HG02678 (cell line): ENCODE measurements at regions not wholly inside any gene's neighbourhood (a gene's known extent, or its start where the extent isn't known, plus 50 kb on each side); places are given as distances from the start of the nearest gene placed in this dataset.

Source experiments
- ATAC-seq: cut with Tn5 transposase; IDR thresholded peaks from one replicate; pipeline ENCODE4 v1.9.1; 2021; ENCODE audit warnings: mild to moderate bottlenecking, moderate library complexity; ENCODE audit not compliant: unreplicated experiment

DNA sequence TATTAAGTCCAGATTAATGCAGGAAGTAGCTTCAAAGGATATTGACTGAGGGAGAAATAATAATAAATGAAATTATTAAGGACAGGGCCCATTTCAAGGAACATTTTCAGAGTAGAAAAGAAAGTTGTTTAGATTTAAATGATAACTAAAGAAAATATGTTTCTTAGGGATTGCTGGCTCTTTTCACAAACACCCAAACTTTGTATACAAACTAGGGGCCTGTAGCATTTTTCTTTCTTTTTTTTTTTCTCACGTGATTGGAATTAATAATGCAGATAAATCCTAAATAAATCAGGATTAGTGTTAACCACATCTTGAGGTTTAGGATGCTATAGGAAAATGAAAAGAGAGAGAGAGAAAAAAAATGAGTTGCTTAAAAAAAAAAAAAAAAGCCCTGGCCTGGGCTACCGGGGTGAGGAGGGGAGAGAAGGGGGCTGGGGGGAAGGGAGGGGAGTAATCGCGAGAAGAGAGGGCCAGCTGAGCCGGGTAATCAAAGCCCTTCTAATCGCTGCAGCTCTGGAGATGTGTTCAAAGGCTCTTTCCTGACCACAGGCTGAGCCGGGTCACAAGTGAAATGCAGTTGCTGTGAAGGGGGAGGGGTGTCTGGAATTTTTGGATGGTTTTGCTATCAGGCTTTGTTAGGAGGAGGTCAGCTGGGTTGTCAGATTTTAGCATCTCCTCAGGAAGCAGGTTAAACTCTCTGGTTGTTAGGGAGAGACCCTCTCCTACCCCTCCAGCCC is 104.6 kb upstream of the ZFHX3 start:
- no peak for ATAC-seq

DNA sequence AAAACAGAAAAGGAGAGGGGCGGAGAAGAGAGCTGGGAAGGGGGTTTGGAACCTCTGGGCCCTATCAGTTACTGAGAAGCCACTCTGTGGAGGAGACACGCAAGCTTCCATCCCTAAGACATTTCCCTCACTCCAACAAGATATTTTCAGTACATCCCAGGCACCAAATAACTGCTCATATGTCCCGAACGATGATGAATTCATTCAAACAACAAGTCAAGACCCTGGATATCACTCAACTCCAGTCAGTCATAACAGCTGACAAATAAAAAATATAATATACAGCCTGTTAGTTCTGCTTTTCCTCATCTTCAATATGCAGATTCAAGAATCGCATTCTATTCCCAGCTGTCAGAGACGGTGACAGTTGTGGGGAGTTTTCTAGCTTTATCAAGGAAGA is 104.0 kb upstream of the ZFHX3 start:
- no peak for ATAC-seq

DNA sequence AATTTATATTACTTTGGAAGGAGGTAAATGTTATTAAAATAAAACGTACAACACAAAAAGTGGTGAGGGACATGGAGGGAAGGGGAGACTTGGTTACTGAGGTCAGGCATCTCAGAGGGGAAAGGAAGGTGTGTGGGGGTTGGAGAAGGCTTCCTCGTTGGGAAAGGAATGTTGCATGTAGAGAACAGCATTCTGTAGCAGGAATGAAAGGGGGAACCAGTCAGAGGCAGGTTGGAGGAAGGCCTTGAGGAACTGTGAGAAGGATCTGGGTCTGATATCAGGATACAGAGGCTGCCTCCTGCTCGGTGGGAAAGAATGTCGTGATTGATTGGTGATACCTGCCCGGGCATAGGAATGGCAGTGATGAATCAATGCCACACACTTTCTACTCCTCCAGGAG is 103.3 kb upstream of the ZFHX3 start:
- ATAC-seq = no peak

DNA sequence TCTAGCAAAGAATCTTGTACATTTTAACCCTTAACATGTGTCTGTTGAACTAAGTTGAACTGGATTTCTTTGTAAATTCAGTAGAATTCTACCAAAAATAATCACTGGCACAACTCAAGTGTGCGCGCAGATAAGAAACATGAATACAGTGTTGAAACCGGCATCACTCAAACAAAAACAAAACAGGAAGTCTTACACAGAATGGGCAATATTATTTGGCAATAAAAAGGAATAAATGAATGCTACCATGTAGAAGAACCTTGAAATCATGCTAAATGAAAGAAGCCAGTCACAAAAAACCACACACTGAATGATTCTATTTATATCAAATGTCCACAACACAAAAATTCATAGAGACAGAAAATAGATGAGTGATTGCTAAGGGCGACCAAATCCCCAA is 102.9 kb upstream of the ZFHX3 start:
- ATAC-seq = no peak

DNA sequence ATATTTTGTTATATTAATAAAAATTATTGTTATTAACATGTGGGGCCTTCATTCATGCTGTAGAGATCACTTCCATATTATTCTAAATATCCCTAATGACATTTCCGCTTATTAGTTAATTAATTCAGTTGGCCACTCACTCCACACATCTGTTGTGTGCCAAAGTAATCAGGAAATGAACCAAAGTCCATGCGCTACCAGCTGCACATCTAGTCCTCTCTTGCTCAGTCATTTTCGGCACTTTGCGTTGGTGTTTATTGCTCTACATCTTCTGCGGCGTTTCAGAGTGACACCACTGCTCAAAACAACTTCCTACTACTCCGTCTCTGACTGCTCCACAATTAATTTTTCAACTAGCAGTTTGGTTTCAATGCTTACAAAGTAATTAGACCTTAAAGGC is 101.4 kb upstream of the ZFHX3 start:
- no peak for ATAC-seq

DNA sequence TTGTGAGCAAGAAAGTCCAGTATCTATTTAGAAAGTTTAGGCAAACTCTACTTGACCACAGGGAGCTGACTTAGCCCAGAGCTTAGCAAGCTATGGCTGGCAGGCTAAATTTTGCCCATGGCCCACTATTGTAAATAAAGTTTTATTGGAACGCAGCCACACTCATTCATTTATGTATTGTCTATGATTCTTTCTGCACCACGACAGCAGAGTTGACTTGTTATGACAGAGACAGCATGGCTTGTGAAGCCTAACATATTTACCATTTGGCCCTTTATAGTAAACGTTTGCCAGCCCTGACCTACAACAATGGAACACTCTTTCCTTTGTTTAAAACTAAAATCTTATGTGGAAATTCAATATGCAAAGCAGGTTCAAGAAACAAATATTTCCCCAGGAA is 100.0 kb upstream of the ZFHX3 start:
- ATAC-seq = no peak

DNA sequence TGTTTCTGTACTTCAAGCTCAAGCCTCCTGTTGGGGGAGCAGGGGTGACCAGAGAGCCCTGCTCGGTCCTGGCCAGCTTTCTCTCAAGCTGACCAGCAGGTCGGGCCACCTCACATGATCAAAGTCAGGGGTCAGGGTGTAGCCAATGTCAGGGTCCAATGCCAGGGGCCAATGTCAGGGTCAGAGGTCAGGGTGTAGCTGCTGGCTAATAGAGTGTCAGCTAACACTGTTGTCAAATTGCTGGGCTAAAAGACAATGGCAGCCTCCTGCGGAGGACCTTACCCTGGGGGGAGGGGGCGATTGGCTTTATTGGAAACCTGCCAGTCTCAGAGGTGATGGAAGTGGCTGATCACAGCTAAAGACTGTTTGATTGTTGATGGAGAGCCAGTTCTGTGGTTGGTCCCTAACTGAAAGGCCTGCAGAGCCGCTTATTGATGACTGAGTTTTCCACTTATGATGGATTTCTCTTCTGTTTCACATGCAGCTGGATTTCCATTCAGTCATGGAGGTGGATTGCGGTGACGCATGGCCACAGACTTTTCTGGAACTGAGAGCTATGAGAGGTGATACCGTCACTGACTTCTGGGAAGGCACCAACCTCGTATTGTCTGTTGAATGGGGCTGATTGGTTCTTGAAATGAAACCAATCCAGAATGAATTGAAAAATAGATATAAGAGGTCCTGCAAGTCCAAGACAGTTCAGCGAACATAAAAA is 97.4 kb upstream of the ZFHX3 start:
- no peak for ATAC-seq

DNA sequence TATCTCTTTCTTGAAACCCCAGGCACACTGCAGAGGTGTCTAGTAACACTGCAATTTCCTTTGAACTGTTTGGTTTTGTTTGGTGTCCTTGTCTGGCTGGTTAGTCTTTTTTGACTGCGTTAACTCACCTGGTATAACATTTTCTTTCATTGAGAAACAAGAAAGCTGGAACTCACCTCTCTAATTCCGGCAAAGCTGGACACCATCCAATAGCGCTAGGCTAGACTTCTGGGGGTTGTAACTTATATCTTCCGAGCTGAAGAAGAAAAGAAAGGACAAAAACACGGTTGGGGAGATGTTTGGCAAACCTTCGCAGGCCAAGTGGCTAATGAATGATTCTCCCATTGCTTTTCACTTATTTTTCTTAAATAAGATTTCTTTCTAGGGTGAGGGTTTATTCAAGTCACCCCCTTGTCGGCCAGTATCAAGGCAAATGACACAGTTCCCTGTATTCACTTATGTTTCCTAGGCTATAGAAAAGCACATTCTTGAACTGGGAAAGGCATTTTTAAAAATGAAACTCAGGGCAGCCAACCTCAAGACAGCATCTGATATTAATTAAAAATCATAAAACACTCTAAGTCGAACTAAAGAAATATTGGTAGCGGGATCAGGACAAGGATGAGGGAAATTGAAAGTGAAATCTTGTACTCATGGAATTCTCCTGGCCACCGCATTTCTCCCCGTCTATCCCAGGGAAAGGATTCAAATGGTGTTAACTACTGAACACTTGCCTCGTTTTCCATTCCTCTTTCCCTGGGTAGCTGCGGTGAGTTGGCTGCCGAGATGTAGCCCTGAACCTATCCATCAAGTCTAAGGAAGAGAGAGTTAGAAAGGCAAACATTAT is 95.9 kb upstream of the ZFHX3 start:
- ATAC-seq = no peak

DNA sequence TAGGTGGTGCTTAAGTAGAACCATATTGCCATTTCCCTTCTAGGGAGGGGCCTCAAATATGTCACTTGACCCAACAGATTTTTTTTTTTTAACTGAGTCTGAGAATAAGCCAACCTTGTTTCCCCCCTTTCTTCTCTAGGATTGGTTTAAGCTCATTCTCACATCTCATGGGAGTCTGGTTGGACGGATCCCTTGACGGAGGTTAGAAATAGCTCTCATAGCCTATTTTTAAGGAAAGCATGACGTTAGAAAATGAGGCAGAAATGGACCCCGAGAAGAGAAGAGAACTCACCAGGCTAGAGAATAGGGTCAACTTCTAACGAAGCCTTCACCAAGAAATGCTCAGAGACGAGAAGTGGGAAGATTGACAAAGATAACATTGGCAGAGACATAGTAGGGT is 95.1 kb upstream of the ZFHX3 start:
- ATAC-seq = no peak

DNA sequence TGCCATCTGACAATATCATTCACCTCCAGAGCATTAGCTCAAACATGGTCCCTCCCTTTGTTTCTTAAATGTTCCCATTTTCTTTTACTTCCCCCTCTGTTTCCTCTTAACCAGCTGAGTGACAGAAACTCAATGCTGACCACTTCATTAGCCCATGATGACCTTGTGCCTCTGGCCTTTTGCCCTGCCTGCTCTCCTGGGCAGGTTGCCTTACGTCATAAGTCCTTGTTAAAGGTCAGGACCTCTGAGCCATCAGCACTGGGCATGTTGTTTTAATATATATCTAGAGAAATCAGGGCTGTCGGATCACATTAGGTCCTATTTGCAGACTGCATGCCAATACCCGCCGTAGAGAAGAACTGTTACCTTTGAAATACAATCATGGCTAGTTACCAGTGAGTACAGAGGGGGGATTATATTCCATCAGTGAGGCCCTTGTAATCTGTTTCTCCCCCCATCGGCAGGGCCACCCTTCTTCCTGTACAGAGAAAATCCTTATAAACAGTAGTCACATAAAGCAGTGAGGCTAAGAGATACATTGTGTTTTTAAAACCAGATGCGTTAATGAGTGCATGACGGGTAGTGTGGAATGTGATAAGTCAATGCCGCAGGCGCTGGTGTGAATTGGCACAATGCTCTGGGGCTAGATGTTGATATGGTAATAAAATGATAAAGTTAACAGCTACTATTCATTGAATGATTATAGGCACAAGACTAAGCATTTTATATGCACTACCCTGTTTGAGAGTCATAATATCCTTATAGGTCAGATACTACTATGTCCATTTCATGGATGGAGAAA is 94.3 kb upstream of the ZFHX3 start:
- ATAC-seq = no peak

DNA sequence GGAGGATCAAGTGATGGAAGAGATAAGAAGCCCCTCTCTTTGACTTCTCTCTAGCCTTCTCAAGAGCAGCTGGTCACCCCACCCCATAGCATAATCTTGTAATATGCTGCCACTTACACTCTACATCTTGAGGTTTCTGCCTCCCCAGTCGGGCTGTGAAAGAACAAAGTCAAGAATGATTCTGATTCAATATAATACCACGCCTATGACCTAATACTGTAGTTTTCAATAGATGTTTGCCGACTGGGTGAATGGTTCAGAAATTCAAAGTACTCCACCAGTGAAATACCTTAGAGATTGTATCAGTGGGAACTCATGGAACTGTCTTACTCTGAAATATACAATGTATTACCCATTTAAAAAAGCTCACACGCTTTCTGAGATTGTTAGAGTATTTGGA is 93.0 kb upstream of the ZFHX3 start:
- ATAC-seq = no peak

DNA sequence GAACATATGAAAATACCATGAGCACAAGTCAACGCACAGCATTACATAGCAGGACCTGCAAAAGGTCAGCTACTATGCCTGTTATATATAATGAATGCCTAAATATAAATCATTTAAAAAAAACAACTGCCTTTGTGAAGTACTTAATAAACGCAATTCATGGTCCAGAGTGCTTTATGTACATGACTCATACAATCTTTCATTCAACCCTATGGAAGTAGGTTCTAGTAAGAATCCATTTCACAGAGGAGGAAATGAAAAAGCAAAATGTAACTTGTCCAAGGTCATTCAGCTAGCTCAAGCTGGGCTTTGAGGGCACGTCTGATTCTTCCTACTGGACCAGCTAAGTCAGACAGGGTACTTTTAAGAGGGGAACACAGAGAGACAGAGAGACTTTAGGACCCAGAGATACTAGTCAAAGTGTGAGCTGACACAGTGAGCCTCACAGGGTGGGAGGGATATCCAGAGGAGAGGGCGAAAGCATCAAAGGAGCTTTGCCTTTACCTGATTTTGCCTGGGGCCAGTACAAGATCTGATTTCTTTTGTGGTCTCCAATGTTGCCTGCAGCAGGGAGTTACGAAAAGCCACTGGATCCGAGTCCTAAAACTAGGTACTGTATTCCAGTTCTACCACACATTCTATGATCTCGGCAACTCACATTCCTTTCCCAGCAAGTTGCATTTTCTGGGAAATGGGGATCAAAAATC is 83.4 kb upstream of the ZFHX3 start:
- no peak for ATAC-seq

DNA sequence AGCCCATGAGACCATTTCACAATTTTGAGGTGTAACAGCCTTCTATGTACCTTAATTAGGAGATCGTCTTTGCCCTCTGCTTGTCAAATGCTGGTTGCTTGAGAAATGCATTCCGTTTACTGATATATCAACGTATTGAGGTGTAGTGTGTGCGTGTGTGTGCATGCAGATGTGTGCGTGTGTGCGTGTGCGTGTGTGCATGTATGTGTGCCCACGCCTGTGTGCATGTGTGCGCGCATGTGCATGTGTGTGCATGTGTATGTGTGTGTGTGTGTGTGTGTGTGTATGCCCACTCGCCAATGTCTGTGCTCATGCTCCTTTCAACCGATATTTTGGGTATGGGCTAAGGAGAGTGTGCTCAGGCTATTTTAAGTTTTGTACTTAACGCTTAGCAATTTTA is 81.5 kb upstream of the ZFHX3 start:
- ATAC-seq = no peak

DNA sequence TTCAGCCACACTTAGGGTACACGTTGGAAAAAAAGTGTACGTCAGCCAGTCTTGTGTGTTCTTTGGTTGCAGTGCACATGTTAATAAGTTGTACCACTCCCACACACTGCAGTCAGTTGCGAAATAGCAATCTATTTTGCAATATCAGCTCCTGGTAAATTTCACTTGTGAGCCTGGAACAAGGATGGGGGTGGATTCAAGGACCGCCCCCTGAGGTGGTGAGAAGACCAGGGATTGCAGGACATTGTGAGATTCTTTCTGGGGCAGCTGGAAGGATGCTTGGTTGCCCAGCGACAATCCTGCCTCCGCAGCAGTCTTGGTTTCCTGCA is 78.6 kb upstream of the ZFHX3 start:
- no peak for ATAC-seq

DNA sequence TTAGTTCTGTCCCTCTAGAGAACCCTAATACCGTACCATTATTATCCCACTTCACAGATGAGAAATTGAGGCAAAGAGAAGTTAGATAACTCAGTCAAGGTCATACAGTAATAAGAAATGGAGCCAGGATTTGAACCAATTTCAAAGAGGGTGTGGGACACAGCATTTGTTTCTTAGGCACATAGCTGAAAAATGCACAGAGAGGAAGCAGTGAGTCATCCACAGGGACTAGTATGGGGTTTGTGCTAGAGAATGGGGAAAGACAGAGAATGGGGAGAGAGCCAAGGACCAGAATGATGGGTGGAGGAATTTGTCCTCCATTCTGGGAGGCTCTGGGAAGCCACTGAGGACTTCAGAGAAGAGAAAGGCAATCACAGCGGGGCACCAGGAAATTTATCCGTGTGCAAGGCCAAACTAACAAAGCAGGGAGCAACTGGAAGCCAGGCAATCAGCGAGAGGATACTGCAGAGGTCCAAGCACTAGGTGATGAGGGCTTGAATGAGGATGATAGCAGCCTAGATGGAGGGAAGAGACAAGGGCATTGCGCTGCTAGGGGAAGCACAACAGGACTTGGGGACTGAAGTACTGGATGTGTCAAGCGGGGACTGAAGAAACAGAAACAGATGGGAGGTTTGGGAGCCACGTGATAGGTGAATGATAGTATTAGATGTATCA is 78.1 kb upstream of the ZFHX3 start:
- no peak for ATAC-seq

DNA sequence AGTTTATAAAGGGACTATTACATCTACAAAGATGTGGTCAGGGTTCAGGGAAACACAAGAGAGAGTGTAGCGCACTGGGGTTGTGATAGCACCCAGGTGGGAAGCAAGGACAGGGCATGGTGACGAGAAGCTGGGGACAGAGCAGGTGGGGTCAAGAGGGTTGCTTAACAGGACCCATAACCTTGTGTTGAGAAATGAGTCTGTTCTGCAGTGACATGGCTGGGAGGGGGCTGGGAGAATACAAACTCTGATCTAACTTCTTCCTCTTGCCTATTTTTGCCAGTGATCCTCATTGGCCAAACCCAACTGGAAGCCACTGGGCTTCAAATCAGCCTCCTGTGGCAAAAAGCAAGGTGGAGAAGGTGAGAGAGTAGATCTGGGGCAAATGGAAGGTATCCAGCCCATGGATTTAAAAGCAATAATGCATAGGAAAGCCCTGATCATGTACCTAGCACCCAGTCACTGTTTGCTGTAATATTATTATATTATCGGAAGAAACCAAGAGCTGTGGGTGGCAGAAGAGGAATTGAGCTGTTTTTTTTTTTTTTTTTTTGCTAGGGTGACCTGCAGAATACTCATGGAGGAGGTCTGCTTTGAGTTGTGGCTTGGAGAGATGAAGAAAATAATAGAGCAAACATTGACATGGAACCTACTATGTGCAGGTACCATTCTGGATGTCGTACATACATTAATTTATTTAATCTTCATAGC is 76.9 kb upstream of the ZFHX3 start:
- no peak for ATAC-seq

DNA sequence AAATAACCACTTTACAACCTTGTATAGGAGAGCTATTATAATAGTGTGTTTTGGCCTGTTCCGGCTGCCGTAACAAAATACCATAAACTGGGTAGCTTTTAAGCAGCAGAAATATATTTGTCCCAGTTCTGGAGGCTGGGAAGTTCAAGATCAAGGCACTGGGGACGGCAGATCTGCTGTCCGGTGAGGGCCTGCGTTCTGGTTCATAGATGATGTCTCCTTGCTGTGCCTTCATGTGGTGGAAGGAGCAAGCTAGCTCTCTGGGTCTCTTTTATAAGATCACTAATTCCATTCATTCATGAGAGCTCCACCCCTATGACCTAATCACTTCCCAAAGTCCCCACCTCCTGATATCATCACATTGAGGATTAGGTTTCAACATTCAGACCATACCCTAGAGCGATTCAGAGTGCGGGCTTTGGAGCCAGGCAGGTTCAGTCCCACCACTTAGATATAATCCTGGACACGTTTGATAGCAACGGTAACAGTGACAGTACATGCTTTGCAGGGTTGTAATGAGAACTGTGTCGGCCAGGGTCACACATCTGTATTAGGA is 76.2 kb upstream of the ZFHX3 start:
- no peak for ATAC-seq

DNA sequence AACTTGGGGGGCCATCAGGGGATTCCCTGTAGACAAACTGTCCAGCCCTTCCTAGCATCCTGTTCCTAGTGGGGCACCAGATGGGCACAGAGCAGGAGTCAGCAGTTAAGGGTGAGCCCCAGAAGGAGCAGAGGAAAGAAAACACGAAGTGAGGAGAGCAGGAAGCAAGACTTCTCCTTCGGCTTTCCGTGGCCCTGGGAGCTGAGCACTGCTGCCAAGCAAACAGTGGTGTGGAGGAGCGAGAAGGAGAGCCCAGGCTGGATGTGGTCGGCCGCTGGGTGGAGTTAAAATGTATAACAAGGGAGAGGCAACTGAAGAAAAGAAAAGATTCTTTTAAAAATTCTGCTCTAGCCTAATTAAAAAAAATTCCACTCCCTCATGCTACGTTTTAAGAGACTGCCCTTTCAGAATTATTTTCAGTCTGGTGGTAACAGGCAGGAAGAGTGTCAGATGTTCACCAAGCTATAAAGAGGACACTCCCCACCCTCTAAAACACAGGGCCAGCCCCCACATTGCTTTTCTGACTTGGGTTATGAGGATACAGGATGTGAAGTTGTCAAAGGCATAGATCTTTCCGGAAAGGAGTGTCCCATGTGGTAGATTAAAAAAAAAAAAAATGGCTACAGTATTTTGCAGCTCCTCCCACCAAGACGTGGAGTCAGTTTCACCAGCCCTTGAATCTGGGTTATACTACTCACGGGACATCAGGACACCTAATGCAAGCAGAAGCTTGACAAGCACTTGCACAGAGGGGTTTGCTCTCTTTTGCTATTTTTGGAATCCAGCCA is 74.9 kb upstream of the ZFHX3 start:
- no peak for ATAC-seq
